HG03039 (cell line): ENCODE measurements at regions not wholly inside any gene's neighbourhood (a gene's known extent, or its start where the extent isn't known, plus 50 kb on each side); places are given as distances from the start of the nearest gene placed in this dataset.

ENCODE experiments used
- ATAC-seq: cut with Tn5 transposase; IDR thresholded peaks from one replicate; pipeline ENCODE4 v1.9.1; 2021; ENCODE audit warnings: mild to moderate bottlenecking, moderate library complexity; ENCODE audit not compliant: unreplicated experiment

DNA sequence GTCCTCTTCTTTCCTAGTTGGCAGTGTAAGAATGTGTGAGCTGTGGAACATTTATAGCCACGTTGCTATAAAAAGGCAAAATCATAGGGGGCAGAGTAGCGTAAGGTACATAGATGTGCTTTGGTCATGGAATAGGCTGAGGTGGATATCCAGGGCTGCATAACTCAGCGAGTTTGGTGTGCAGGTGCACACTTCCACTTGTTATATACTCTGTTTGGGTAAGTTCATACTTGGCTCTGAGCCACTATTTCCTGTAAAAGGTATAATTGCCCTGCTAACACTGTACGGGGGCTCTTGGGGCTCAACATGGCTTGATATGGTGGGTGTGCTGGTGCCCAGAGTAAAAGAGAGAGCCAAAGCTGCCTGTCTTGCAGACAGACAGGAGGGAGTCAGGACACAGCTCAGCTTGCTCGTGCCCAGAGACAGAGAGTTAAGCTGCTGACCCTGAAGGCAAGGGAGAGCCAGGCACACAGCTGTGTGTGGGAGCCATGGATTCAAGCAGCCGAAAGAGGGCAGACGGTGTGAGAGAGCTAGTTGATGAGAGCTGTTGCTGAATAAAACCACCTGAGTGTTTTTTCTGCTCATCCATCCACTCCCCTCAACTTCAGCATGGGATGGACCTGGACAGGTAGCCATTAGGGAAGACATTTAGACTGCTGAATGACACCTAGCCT, 126.7 kb downstream of the DKK1 start:
- no peak for ATAC-seq

DNA sequence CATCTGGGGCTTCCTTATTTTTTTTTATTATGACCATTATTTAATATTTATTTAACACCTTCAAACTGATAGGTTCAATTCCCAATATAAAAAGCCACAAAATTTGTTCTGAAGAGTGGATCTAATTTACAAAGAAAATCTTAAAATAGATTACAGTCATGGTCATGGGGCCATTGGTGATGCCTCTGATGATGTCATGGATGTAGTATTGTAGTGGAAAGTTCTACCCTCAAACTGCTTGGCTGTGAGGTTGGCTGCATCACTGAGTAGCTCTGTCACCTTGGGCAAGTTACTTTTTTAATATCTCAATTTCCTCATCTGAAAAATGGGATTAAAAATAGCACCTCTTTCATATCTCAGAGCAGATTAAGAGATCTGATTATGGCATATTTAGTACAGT, 128.5 kb downstream of the DKK1 start:
- ATAC-seq: no peak

DNA sequence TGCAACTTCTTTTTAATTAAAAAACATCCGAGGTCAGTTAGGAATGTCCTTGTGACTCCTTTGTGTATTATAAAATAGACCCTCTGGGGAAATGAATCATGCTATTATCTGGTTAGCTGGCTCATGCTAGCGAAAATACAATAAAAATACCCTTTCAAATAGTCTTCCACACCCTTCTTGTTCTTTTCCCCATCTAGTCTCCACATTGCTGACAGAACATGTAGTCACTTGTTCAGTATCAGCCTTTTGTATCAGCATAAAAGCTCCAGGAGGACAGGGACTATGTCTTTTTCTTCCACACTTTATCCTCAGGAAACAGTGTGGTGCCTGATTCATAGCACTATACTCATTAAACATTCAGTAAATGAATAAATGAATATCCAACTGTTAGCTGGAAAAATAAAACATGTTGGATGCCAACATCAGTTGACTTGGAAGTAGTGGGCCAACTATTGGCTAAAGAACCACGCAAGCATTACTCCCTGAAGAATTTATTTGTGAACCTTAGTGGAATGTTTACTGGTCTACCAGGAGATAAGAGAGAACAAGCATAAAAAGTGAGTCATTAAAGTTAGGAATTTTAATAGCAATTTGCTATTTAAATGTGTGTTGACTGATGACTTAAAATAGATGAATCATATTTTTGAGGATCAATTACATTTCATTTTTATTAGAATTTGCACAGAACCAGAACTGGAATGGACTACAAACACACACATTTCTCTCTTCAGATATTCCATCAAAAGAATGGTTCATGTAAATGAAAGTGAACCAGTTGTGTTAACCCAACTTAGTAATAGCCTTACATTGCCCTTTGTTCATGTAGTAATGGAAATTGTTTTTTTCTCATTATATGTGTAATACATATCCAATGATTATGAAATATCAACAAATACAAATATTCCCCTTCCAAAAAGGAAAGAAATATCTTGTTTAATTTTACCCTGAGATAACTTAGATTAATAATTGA, 129.6 kb downstream of the DKK1 start:
- no peak for ATAC-seq

DNA sequence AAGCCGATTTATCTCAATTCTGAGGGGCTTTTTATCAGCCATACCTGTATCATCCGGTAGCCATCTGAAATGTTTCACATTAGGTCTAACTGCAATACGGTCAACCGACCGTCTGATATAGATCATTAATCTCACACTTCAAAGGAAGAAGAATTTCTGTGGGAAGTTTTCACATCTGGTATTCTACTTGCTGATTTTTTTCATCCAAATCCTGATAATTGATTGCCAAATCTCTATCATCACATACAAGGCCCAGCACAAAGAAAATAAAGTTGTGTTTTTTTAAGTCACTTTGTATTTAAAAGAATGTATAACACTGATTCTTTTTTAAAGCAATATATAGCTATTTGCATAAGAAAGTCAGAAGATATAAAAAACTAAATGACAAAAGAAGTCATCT, 132.3 kb downstream of the DKK1 start:
- ATAC-seq: no peak

DNA sequence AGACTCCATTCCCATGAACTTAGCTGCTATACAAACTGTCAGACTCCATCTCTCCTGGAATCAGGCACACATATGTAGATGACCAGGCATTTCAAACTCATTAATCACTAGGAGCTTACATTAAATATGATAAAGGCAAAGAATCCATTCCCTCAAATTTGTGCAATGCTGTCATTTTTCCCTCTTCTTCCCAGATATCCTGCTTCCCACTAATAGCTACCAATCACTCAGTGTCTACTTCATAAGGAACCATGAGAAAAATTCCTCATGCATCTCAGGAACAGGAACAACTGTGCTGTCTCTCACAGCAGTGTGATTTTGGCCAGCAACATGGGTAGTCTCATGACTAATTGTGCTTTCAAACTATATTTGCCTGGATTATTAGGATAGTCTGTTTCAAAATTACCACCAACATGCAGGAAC, 133.9 kb downstream of the DKK1 start:
- ATAC-seq: no peak

DNA sequence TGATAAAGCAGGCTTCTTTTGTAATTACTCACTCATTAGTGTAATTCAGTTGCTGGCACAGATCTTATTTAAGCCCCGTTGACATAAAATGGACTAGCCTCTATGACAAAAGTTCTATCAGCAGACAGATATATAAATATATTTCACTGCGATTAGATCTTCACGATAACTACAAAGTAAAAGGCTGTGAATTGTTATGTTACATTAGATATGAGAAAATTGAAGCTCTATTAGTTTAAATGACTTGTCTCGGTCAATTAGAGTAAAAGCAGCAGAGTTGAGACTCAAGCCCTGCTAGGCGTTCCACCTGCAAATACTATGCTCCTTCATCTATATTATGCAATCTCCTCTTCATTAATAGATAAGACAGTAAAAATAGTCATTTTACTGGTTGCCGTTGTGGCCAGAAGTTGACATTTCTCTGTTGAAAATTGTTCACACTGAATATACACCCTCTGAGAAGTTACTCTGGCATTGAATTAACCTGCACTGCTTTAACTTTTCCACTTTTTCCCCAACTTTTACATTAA, 136.7 kb downstream of the DKK1 start:
- ATAC-seq: no peak

DNA sequence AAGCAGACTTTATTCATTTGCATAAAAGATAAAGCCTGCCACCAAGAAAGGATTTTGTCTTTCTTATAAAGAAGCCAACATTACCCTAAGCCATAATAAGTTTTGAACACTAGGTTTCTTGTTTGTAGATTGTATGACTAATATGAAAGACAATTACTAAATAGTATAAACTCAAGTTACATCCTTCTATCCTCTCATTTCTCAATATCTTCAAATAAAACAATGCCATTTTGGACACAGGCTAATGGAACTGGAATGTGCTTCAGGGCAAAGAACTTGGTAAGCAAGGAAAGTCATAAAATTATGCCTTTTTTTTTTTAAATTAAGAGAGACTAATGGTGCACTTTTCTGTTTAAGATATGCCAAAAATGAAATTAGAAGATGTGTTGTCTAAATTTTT, 137.7 kb downstream of the DKK1 start:
- ATAC-seq: no peak

DNA sequence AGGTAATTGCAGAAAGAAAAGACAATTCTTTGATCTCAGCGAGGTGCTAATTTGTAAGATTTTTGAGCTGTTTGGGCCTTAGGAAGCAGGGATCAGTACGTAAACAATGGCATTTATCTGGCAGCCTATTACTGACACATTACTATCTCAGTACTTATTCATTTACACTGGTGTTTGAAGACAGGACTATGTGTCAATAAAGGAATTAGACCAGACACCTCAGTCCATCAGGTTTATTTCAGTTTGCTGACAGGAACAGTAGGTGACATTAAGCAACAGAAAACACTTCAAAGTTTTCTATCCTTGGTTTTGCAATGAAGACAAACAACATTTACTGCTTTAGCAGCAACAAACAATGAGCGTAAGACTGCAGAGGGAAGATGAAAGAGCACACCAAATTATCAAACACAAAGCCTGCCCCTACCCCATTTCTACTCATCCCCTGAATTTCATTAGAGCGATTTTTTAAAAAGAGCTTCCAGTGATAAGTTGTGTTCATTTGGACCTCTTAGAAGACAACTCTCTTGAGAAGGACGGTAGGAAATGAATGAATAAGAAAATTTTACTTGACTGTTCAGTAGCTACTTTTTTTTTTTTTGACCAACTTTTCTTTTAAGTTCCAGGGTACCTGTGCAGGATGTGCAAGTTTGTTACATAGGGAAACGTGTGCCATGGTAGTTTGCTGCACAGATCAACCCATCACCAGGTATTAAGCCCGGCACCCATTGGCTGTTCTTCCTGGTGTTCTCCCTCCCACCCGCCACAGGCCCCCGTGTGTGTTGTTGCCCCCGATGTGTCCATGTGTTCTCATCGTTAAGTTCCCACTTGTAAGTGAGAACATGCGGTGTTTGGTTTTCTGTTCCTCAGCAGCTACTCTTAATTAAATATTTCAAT, 138.8 kb downstream of the DKK1 start:
- ATAC-seq: no peak

DNA sequence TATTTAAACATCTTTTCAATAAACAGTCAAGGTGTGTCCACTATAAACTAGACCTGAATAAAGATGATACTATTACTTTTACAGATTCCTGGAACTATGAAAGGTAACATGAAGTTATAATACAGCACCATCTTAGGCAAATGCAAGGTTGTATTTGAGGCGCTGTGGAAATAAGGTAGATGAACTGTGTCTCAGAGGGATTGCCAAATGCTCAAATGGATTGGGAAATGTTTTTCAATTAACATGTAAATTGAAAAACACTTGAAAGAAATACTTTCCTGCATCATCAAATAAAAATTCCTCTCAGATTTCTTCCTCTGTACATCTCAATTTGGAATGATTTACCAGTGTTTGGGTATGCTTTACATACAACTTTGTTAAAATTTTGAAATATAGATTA, 139.4 kb downstream of the DKK1 start:
- ATAC-seq: no peak

DNA sequence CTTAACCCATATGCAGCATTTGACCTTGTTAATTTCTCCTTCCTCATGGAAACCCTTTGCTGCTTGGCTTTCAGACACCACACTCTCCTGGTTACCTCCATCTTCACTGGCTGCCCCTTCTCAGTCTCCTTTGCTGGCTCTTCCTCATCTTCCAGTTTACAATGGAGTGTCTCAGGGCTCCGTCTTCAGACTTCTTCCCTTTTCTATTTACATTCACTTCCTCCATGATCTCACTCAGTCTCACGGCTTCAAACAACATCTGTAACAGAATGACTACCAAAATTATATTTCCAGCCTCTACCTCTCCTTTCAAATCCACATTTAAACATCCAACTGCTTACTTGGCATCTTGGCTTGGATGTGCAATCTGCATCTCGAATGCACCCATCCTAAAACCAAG, 140.4 kb downstream of the DKK1 start:
- ATAC-seq: no peak

DNA sequence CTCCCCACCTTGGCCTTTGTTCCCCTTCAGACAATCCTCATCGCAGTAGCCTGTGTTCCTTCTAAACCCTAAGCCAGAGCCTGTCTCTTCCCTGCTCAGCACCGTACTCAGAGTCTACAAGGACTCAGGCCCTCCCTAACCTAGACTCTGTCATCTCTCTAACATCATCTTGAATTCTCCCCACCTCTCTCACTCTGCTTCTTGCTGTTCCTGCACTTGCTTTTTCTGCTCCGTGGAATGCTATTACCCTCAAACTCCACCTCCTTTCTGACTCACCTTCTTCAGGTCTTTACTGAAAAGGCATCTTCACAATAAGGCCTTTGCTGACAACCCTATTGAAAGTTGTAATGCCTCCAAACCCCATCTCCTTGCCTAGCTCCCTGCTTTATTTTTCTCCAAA, 141.0 kb downstream of the DKK1 start:
- no peak for ATAC-seq

DNA sequence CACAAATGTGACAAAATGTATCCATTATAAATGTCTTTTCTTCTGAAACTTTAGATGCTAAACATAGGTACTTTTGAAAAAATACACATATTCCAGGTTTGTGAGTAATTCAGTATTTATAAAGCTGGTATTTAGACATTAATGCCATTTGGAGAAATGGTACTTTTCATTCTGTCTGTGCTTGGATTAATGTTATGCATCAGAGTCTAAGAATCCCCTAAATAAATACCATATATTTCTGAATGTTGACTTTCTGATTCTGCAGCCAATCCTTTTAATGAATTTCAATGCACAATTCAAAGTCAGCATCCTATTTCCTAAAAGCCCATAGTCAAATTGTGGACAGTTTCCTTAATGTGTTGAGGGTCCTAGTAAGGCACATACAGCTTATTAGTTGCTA, 145.0 kb downstream of the DKK1 start:
- ATAC-seq: no peak

DNA sequence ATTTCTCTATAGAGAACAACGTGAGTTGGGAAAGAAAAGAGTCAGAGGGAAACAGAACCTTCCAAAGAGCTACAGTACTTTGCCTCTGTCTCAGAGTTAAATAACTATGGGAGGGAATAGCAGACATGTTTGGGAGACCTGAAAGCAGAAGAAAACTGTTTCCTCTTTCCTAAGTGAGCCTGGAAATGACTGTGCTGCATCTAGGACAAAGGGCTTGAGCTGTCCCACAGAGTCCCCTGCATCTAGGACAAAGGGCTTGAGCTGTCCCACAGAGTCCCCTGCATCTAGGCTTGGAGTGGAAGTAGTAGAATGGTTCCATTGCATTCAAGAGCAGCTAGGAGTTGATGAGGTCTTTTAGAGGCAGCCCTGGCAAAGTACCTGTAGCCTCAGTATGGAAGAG, 149.7 kb downstream of the DKK1 start:
- no peak for ATAC-seq

DNA sequence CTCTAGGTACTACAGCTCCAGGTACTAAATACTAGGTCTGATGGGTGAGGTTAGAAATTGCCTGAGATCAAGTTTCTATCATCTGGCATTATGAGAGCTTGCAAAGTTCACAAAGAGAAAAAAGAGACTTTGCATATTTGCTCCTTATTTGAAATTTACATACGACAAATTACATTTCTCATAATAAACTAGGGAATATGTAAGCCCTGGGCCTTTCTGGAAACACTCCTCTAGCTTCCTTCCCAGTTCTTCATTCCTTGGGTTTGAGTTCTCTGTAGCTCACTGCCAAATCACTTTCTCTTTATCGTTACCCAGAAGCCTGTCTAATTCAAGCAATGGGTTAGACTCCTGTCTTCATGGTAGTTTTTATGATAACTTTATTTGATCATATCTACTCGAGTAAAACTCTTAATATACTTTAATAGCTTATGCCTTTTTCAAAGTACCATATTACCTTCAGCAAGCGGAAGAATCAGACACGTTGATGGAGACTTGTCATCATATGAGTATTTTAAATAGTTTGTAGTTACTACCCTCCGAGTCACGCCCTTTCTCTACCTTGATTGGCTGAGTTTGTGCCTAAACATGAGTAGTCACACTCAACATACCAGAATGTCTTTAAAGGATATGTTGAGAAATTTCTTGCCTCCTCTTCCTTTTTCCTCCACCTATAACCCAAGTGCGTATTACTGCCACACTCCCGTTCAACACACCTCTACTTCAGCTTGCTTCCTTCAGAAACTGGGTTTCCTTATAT, 150.5 kb downstream of the DKK1 start:
- ATAC-seq: no peak

DNA sequence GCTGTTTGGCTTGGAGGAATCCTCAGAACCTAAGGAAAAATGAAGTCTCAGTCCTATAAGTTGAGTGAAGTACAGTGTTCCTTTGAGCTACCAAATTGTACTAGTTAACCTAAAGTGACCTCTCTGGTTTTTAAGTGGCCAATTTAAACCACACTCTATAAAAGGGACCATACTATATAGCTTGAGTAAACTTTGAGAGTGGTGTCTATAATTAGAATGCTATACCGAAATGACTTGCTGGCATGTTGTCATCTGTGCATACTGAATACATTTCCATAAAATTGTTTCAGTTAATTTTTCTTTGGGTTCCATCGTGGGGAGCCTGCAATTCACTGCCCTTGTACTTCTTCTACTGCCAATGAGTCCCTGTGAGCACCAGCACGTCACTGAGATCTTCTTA, 151.1 kb downstream of the DKK1 start:
- ATAC-seq: no peak

DNA sequence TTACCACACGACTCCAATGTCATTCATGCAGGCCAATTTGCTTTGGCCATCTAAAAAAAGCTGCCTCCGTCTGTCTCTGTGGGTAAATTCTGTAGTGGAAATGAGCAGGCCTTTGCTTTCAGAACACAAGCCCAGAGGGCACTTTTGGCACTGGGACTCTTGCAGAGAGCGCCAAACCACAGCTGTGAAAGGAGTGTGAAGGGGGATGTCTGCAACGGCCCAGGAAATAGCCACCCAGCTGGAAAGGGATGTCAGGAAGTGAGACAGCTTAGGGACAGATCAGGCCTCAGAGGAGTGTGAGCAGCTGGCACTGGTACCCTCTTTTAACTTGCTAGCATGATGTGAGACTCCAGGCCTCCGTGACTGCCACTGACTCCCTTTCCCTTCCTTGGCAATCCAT, 152.4 kb downstream of the DKK1 start:
- ATAC-seq: no peak

DNA sequence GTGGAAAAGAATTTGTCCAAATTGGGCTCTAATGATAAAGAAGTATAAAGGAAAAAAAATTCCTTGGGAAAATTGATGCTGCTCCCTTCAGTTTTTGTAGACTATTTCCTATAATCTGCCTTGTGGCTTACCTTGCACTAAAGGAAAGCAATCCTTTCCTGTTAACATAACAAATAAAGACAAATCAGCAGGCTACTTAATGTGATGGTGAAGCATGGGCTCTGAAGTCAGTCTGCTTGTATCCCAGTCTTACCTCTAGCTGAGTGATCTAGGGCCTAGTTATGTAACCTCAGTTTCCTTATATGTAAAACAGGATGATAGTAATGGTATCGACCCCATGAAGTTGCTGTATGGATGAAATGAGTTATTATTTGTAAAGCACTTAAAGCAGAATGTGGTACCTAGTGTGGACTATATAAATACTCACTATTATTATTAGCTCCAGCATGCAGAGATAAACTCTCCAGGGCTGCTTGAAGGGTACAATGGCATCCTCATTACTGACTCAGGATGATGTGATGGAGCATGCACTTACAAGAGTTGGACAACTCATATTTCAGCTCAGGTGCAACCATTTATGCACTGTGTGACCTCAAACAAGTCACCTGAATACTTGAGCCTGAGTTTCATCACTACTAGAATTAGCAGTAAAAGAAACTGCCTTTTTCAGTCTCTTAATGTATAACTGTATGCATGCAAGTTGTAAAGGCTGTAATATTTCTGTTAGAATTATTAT, 156.1 kb downstream of the DKK1 start:
- ATAC-seq: no peak

DNA sequence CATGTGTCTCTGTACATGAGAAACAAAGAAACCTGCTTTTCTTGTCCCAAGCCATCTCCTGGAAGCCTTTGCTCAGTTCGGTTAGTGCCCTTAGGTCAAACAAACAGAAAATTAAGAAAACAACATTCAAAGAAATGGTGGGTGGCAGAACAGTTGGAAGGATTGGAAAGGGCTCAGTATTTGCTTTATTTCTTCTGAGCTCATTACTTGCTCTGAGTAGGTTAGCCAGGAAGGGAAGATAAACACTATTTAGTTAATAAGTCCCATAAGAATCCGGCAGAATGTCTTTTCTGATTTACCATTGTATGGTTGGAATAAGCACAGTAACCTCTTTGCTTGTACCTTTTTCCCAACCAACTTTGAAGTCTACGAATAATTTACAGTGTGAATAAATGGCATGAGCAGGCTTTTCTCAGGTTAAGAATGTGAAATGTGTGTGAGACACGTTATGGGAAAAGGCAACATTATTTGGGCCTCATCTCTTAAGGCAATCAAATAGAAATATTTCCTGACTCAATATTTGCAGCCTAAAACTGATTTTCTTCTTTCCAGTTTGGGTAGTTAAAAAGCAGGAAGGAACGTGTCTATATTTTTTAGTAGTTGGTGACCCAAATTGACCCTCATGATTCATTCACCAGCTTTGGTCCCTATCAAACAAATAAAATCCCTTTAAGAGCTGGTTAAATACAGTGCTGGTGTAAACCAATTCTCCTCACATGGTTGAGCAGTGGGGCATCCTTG, 158.5 kb downstream of the DKK1 start:
- ATAC-seq: no peak

DNA sequence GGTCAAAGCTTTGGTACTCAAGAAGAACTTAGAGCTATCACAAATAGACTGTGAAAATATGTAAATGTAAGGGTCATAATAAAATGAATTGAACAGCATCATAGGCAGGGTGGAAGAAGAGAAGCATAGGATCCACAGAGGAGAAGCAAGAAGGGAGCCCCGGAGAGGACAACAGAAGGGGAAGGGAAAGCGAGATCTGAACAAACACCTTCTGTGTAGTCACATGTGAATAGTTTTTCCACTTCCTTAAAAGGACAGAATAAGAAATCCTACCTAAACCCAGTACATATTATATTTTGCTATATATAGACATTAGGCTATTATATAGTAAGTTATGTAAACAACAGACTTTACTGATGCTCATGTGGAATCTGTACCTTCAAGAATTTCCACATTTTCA, 160.2 kb downstream of the DKK1 start:
- no peak for ATAC-seq
